ENCODE measurements at regions not wholly inside any gene's neighbourhood (a gene's known extent, or its start where the extent isn't known, plus 50 kb on each side); places are given as distances from the start of the nearest gene placed in this dataset.

GRCh38 chr6:76240092-76240491 is 167.6 kb upstream of the IMPG1 start:
- Histone ChIP-seq H3K27me3 (ENCODE audit: control insufficient read depth in 2 of 2, insufficient read depth in 2 of 2, low read length in 2 of 2) (no peaks in the 10 kb centered on the region), H3K79me2 (ENCODE audit: control insufficient read depth, insufficient read depth, low read length) (no peaks in the 10 kb centered on the region), H3K4me1 (ENCODE audit: control insufficient read depth, extremely low read depth, insufficient read depth, low read length) (no peaks in the 10 kb centered on the region), H3K9me3 (replicated peaks; ENCODE audit: control insufficient read depth, insufficient read depth, low read length) (no peaks in the 10 kb centered on the region), H3K27ac (ENCODE audit: insufficient read depth, low read depth, low read length) (no peak overlapping the region), H3K36me3 (ENCODE audit: control insufficient read depth in 2 of 2, extremely low read depth in 1 of 2, insufficient read depth in 2 of 2, low read length in 2 of 2) (no peaks in the 10 kb centered on the region), H3K9ac (replicated peaks; ENCODE audit: extremely low read depth, insufficient read depth, low read length) (no peak overlapping the region), H3K9me1 (replicated peaks; ENCODE audit: control insufficient read depth, extremely low read depth, insufficient read depth, low read length) (no peaks in the 10 kb centered on the region), H3K4me2 (ENCODE audit: insufficient read depth, low read length) (no peak overlapping the region), H3K4me3 (replicated peaks in 1 of 3; ENCODE audit: insufficient read depth in 1 of 3, low read depth in 1 of 3, low read length in 3 of 3) (no peak overlapping the region), H2AFZ (ENCODE audit: low read depth, low read length) (no peak overlapping the region), H4K20me1 (replicated peaks; ENCODE audit: control insufficient read depth, extremely low read depth, insufficient read depth, low read length) (no peaks in the 10 kb centered on the region)
- no peak for FAIRE-seq
- TF ChIP-seq FOS (IDR thresholded peaks at IDR 0.05; ENCODE audit: borderline replicate concordance, insufficient read depth, low read length) (no peak), POLR2AphosphoS5 (IDR thresholded peaks at IDR 0.05; ENCODE audit: insufficient read depth, low read depth, low read length) (no peak), JUN (IDR thresholded peaks at IDR 0.05; ENCODE audit: borderline replicate concordance, insufficient read depth, insufficient read length, low read depth) (no peak)
- dilution Hi-C loops (cut with MboI; ENCODE audit: extremely low pct_ligation_motif_present, low sequenced_read_pairs) = no loop called here
- ChIA-PET CTCF (no interaction called here), POLR2A (no interaction called here)
- BruUV-seq (replicated peaks) = no TSS peak
- no peak for DNase-seq (ENCODE audit: low read depth, low spot score)
- intact Hi-C loops (cut with micrococcal nuclease) = no loop called here

GRCh38 chr6:76230711-76231110 is 158.2 kb upstream of the IMPG1 start:
- dilution Hi-C loops (cut with MboI; ENCODE audit: extremely low pct_ligation_motif_present, low sequenced_read_pairs) = no loop called here

More at GRCh38 chr6:76230711-76231110, 158.2 kb upstream of the IMPG1 start:
- Histone ChIP-seq H3K79me2 (ENCODE audit: control insufficient read depth, insufficient read depth, low read length) (no peaks in the 10 kb centered on the region), H4K20me1 (replicated peaks; ENCODE audit: control insufficient read depth, extremely low read depth, insufficient read depth, low read length) (no peaks in the 10 kb centered on the region), H3K9me1 (replicated peaks; ENCODE audit: control insufficient read depth, extremely low read depth, insufficient read depth, low read length) (no peaks in the 10 kb centered on the region), H3K9me3 (replicated peaks; ENCODE audit: control insufficient read depth, insufficient read depth, low read length) (no peaks in the 10 kb centered on the region), H3K4me1 (ENCODE audit: control insufficient read depth, extremely low read depth, insufficient read depth, low read length) (no peaks in the 10 kb centered on the region), H3K9ac (replicated peaks; ENCODE audit: extremely low read depth, insufficient read depth, low read length) (no peak overlapping the region), H2AFZ (ENCODE audit: low read depth, low read length) (no peak overlapping the region), H3K36me3 (ENCODE audit: control insufficient read depth in 2 of 2, extremely low read depth in 1 of 2, insufficient read depth in 2 of 2, low read length in 2 of 2) (no peaks in the 10 kb centered on the region), H3K27me3 (ENCODE audit: control insufficient read depth in 2 of 2, insufficient read depth in 2 of 2, low read length in 2 of 2) (no peaks in the 10 kb centered on the region), H3K4me2 (ENCODE audit: insufficient read depth, low read length) (no peak overlapping the region), H3K27ac (ENCODE audit: insufficient read depth, low read depth, low read length) (no peak overlapping the region), H3K4me3 (replicated peaks in 1 of 3; ENCODE audit: insufficient read depth in 1 of 3, low read depth in 1 of 3, low read length in 3 of 3) (no peak overlapping the region)
- BruUV-seq (replicated peaks) = no TSS peak
- no peak for FAIRE-seq
- TF ChIP-seq MAX (IDR thresholded peaks at IDR 0.05; ENCODE audit: insufficient read depth, insufficient read length) (no peak), MYC (IDR thresholded peaks at IDR 0.05; ENCODE audit: low read depth, low read length) (no peak), CTCF (IDR thresholded peaks at IDR 0.05; ENCODE audit: extremely low read depth in 1 of 2, insufficient read depth in 1 of 2, low read depth in 1 of 2, low read length in 2 of 2) (no peak), JUN (IDR thresholded peaks at IDR 0.05; ENCODE audit: borderline replicate concordance, insufficient read depth, insufficient read length, low read depth) (no peak), EZH2 (IDR thresholded peaks at IDR 0.05; ENCODE audit: borderline replicate concordance, low read depth, low read length, severe bottlenecking) (no peak), POLR2AphosphoS5 (IDR thresholded peaks at IDR 0.05; ENCODE audit: insufficient read depth, low read depth, low read length) (no peak), POLR2A (IDR thresholded peaks at IDR 0.05; ENCODE audit: low read depth, low read length) (no peak), FOS (IDR thresholded peaks at IDR 0.05; ENCODE audit: borderline replicate concordance, insufficient read depth, low read length) (no peak), GATA2 (IDR thresholded peaks at IDR 0.05; ENCODE audit: insufficient read depth, insufficient read length, low read depth, low read length) (no peak)
- POLR2A ChIA-PET = no interaction called here
- CTCF ChIA-PET = no interaction called here
- no peak for DNase-seq (ENCODE audit: low read depth, low spot score)
- intact Hi-C loops (cut with micrococcal nuclease) = no loop called here

All from endothelial cell of umbilical vein (primary cell).